ENCODE measurements at regions not wholly inside any gene's neighbourhood (a gene's known extent, or its start where the extent isn't known, plus 50 kb on each side); places are given as distances from the start of the nearest gene placed in this dataset.
"Not testable (repeated sequence)": the region's sequence is repeated elsewhere in the genome, so short reads cannot be mapped to it uniquely, and the experiment has no call there.

DNA sequence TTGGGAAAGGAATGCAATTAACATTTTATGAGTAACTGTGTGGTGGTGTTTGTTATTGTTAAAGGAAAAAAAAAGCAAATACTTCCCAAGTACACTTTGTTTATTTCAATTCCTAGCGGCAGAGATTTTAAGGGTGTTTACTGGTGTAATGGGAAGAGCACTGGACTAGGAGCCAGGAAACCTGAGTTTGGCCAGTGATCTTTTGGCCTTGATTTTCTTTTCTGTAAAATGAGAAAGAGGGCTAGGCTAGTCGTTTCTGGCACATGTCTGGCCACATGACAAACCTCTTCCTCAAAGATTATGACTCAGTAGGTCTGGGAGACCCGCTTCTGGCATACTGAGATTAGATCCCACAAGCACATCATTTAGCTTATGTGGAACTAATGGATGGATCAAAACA, 428.1 kb upstream of the NOX3 start:
- peak; percentile 57 for DNase-seq

GRCh38 chr6:155883334-155883731, 427.7 kb upstream of the NOX3 start:
- DNase-seq, result no peak

- no peak for DNase-seq
Observed at GRCh38 chr6:155882527-155883333, 427.1 kb upstream of the NOX3 start.

DNA sequence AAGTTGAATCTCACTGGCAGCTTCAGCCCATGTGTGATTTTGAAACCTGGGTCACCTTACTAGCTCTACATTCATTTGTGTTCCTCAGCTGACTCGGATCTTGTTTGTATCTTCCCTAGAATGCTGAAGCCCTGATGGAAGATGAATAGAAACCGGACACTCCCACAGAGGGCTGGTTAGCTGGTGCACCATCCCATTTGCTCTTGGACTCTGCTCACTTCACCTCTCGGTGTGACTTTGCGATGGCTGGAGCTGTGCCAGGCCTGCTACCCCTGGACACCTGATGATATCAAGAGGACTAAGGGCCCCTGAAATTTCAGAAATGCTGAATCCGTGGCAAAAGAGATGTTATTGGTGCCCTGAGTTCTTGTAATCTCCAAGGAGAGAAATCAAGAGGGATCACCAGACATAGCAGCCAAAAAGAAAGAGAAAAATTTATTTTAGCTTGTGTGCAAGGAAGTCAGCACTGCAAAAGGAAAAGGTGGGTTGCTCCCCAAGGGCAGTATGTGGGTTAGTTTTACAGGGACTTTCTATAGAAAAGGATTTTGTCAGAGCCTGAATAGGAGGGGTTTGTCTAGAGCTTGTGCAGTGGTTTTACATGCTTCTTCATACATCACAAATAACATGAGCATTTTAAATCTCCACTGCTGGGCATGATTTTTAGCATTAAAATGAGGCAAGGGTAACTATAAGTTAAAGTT, 426.3 kb upstream of the NOX3 start:
- no peak for DNase-seq

DNA sequence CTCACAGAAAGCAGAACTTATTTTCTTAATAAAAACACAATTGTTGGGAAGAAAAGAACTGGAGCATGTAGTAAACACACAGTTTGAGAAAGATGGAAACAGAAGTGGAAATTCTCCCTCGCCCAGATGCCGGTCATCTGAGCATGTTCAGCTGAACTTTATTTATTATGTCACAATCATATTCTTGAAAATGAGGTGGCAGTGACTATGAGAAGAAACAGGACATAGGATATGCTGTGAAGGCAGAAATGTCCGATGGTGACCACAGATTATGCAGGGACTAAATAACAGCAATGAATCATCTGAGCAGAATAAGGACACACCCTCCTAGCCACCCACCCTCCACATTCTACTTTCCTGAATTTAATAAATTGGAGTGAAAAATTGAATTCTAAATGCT, 425.3 kb upstream of the NOX3 start:
- peak; percentile 13 for DNase-seq

- DNase-seq, result no peak
Observed at GRCh38 chr6:155872961-155873360, 417.3 kb upstream of the NOX3 start.

- no peak for DNase-seq
Observed at GRCh38 chr6:155867682-155868081, 412.0 kb upstream of the NOX3 start.

DNA sequence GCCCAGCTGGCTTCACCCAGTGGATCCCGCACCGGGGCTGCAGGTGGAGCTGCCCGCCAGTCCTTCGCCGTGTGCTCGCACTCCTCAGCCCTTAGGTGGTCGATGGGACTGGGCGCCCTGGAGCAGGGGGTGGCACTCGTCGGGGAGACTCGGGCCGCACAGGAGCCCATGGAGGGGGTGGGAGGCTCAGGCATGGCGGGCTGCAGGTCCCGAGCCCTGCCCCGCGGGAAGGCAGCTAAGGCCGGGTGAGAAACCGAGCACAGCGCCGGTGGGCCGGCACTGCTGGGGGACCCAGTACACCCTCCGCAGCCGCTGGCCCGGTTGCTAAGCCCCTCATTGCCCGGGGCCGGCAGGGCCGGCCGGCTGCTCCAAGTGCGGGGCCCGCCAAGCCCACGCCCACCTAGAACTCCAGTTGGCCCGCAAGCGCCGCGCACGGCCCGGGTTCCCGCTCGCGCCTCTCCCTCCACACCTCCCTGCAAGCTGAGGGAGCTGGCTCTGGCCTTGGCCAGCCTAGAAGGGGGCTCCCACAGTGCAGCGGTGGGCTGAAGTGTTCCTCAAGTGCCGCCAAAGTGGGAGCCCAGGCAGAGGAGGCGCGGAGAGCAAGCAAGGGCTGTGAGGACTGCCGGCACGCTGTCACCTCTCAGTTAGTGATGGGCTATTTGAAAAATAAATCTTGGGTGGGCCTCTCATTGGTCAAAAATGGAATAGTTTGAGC, 411.2 kb upstream of the NOX3 start:
- not testable (repeated sequence) for DNase-seq

GRCh38 chr6:155861821-155862220, 406.2 kb upstream of the NOX3 start:
- DNase-seq, result no peak

DNA sequence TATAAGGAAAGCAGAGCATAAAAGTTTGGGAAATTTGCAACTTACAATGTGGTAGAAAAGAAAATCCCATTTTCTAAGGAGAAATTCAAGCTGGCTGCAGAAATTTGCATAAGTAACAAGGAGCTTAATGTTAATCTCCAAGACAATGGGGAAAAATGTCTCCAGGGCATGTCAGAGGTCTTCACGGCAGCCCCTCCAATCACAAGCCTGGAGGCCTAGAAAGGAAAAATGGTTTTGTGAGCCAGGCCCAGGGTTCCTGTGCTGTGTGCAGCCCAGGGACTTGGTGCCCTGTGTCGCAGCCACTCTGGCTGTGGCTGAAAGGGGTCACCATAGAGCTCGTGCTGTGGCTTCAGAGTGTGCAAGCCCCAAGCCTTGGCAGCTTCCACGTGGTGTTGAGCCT, 403.3 kb upstream of the NOX3 start:
- not testable (repeated sequence) for DNase-seq

- no peak for DNase-seq
Observed at GRCh38 chr6:155854787-155855186, 399.1 kb upstream of the NOX3 start.

- DNase-seq, result no peak
Observed at GRCh38 chr6:155853011-155853410, 397.4 kb upstream of the NOX3 start.

DNA sequence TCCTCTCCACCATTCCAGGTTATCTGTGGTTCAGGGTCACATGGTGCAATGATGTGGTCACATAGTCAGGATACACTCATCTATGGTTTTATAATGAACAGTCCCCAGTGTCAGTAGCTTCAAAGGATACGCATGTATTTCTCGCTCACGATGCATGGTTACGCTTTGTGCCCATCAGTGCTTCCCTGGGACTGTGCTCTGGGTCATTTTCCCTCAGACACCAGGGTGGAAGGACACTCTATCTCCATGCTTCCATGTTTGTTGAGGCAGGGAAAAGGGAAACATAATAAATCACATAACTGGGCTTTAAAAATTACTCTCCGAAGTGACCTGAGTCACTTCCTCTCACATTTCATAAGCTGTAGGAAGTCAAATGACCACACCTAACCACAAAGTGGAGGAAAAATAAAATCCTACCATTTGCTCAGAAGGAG, 394.8 kb upstream of the NOX3 start:
- peak; percentile 55 for DNase-seq

DNA sequence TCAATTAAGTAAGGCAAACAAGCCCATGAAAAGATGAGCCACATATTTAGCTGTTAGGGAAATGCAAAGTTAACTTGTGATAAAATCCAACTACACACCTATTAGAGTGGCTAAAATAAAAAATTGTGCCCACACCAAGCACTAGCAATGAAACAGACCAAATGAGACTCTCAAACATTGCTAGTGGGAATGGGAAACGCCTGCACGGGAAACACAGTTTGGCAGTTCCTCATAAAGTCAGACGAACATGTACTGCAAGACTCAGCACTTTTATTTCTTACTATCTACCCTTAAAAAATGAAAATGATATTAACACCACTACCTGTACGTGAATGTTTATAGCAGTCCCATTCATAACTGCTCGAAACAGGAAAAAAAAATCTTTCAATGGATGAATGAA, 392.1 kb upstream of the NOX3 start:
- no peak for DNase-seq

- no peak for DNase-seq
Observed at GRCh38 chr6:155837474-155837873, 381.8 kb upstream of the NOX3 start.

- peak; percentile 6 for DNase-seq
Observed at GRCh38 chr6:155832596-155832995, 377.0 kb upstream of the NOX3 start.

- DNase-seq, result no peak
Observed at GRCh38 chr6:155830531-155830930, 374.9 kb upstream of the NOX3 start.

- no peak for DNase-seq
Observed at GRCh38 chr6:155829646-155830045, 374.0 kb upstream of the NOX3 start.

DNA sequence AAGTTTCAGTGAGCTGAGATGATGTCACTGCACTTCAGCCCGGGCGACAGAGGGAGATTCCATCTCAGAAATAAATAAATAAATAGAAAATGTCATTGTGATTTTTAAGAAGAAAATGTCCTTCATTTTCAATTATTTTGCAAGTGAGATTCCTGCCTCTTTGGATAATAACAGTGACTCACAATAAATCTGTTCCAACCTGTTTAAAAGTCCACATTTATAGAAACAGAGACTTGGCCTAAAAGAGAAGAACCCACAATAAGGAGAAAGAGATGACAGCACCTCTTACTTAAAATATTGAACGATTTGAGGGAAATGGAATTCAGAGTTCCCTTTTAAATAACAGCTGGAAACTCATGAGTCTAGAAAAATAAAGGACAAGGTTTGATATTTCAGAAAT, 373.4 kb upstream of the NOX3 start:
- DNase-seq, result no peak

- no peak for DNase-seq
Observed at GRCh38 chr6:155818698-155819097, 363.1 kb upstream of the NOX3 start.

GRCh38 chr6:155813548-155813947, 357.9 kb upstream of the NOX3 start:
- DNase-seq, result no peak

DNA sequence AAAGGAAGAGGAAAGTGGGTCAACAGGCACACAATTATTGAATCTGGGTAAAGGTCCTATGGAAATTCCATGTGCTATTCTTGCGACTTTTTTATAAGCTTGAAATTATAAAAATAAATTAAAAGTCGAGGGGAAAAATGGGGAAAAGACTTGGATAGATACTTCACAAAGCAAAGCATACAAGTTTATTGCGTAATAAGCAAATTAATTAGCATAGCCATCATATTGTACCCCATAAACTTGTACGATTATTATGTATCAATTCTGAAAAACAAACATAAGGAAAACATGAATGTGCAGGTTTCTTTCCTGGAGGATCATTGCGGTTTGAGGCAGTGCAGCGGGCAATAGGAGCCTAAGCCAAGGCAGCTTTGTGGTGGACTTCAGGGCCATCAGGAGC, 351.6 kb upstream of the NOX3 start:
- DNase-seq, result no peak

DNA sequence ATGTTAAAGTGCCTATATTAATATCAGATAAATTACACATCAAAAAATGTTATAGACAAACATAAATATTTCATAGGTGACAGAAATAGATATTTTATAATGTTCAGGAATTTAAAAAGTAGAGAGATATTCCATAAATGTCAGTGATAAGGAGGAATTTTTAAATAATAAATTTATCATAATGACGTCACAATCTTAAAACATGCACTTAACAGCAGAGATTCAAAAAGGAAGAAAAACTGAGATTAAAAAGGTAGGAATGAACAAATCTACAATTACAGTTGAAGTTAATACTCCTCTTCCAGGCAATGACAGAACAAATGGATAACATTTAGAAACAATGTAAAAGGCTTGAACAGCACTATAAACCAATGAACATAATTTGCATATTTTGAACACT, 345.4 kb upstream of the NOX3 start:
- no peak for DNase-seq

- not testable (repeated sequence) for DNase-seq
Observed at GRCh38 chr6:155798876-155799275, 343.2 kb upstream of the NOX3 start.

Data from HCEC 1CT (cell line).